ENCODE measurements at regions not wholly inside any gene's neighbourhood (a gene's known extent, or its start where the extent isn't known, plus 50 kb on each side); places are given as distances from the start of the nearest gene placed in this dataset.

DNA sequence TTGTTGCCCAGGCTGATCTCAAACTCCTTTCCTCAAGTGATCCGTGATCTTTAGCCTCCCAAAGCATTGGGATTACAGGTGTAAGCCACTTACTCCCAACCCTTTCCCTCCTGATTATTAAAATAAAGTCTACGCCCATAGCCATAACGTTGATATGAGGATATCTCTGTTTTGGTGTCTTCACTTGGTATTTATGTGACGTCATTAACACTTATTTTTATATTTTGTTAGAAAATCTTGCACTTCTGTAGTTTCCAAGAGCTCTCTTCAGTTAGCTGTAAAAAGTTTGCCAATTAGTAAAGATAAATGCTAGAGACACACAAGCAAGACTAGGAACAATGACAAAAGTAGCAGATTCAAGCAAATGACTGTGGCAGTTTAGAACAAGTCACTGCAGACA lies 115.6 kb upstream of the HSF2 start:
- H3K36me3 Mint-ChIP-seq (ENCODE audit: unreplicated experiment), result no peaks in the 10 kb centered on the region
- no peak overlapping the region for H3K27ac Mint-ChIP-seq (ENCODE audit: unreplicated experiment)
- H3K9me3 Mint-ChIP-seq (ENCODE audit: unreplicated experiment), result no peaks in the 10 kb centered on the region
- TF ChIP-seq, protein P1, sequence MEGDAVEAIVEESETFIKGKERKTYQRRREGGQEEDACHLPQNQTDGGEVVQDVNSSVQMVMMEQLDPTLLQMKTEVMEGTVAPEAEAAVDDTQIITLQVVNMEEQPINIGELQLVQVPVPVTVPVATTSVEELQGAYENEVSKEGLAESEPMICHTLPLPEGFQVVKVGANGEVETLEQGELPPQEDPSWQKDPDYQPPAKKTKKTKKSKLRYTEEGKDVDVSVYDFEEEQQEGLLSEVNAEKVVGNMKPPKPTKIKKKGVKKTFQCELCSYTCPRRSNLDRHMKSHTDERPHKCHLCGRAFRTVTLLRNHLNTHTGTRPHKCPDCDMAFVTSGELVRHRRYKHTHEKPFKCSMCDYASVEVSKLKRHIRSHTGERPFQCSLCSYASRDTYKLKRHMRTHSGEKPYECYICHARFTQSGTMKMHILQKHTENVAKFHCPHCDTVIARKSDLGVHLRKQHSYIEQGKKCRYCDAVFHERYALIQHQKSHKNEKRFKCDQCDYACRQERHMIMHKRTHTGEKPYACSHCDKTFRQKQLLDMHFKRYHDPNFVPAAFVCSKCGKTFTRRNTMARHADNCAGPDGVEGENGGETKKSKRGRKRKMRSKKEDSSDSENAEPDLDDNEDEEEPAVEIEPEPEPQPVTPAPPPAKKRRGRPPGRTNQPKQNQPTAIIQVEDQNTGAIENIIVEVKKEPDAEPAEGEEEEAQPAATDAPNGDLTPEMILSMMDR (IDR thresholded peaks at IDR 0.05), result no peak
- H3K4me1 Mint-ChIP-seq (ENCODE audit: unreplicated experiment), result no peaks in the 10 kb centered on the region
- H3K4me3 Mint-ChIP-seq (ENCODE audit: unreplicated experiment), result no peak overlapping the region
- DNase-seq (ENCODE audit: extremely low spot score, unreplicated experiment), result no peak
- peaks cover 29% of the 10 kb centered on the region for H3K27me3 Mint-ChIP-seq (ENCODE audit: unreplicated experiment)

DNA sequence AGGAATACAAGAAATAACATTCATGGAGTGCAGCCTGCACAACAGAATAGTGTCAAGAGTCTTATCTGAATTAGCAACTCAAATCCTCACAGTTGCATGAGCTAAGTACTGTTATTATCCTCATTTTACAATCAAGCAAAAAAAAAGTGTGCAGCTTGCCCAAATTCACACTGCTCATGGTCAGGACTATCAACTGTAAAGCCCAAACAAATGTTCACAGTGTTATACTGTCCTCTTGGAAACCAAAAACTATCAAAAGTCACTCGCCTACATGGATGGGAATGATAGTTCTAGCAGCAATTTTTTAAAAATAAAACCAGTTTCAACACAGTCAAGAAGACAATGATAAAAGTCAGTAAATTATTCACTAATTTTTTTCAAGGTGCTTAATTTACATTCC lies 114.6 kb upstream of the HSF2 start:
- TF ChIP-seq, protein P1 (IDR thresholded peaks at IDR 0.05), result no peak
- Mint-ChIP-seq H3K36me3 (ENCODE audit: unreplicated experiment) (no peaks in the 10 kb centered on the region), H3K9me3 (ENCODE audit: unreplicated experiment) (no peaks in the 10 kb centered on the region), H3K4me3 (ENCODE audit: unreplicated experiment) (no peak overlapping the region), H3K4me1 (ENCODE audit: unreplicated experiment) (no peaks in the 10 kb centered on the region), H3K27ac (ENCODE audit: unreplicated experiment) (no peak overlapping the region), H3K27me3 (ENCODE audit: unreplicated experiment) (peaks cover 33% of the 10 kb centered on the region)
- DNase-seq (ENCODE audit: extremely low spot score, unreplicated experiment), result no peak

DNA sequence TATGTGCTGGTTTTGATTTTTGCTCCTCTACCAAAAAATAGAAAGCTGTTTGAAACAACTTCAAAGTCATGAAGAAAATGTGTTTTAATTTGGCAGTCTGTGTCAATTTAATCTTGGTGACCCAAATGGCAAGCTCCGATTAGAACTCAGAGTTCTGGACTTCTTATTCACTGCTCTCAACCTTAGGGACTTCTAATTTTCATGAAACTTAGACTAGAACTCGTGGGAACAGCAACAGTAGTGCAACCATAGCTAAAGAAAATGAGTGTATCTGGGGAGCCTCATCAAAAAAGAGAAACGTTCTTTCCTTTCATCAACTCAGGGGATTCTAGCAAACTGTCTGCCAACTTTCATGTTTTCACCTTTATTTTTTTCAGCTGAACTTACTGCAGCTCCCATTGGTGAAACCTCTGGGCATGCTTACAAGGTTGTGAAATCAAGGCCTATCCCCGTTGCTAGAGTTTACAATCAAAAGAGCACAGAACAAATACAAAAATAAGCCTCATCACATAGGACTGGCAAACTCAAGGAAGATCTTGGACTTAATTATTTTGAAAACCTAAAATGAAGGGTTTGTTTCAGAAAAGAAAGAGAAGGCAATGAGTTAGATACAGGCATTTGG lies 114.0 kb upstream of the HSF2 start:
- Mint-ChIP-seq H3K4me1 (ENCODE audit: unreplicated experiment) (no peaks in the 10 kb centered on the region), H3K9me3 (ENCODE audit: unreplicated experiment) (no peaks in the 10 kb centered on the region), H3K36me3 (ENCODE audit: unreplicated experiment) (no peaks in the 10 kb centered on the region), H3K27ac (ENCODE audit: unreplicated experiment) (no peak overlapping the region), H3K4me3 (ENCODE audit: unreplicated experiment) (no peak overlapping the region), H3K27me3 (ENCODE audit: unreplicated experiment) (peaks cover 33% of the 10 kb centered on the region)
- TF ChIP-seq, protein P1 (IDR thresholded peaks at IDR 0.05), result no peak
- no peak for DNase-seq (ENCODE audit: extremely low spot score, unreplicated experiment)

DNA sequence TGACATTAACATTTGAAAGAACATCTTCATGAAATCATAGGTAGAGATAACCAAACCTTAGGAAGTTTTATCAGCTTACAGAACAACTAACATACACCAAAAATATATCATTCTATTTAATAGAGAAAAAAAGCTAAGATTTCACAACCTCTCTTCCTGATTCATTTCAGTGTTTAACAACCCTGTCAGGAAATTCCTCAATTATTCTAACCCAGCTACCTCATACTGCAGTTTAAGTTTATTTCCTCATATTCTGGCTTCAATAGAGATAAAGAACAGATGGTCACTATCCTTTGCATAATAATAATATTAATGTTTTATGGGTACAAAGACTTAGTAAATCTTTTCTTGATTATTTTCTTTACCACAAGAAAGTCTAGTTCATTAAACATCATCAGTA lies 112.9 kb upstream of the HSF2 start:
- H3K4me3 Mint-ChIP-seq (ENCODE audit: unreplicated experiment), result no peak overlapping the region
- no peaks in the 10 kb centered on the region for H3K9me3 Mint-ChIP-seq (ENCODE audit: unreplicated experiment)
- no peaks in the 10 kb centered on the region for H3K4me1 Mint-ChIP-seq (ENCODE audit: unreplicated experiment)
- no peak for DNase-seq (ENCODE audit: extremely low spot score, unreplicated experiment)
- no peak overlapping the region for H3K27ac Mint-ChIP-seq (ENCODE audit: unreplicated experiment)
- TF ChIP-seq, protein P1 (IDR thresholded peaks at IDR 0.05), result no peak
- H3K27me3 Mint-ChIP-seq (ENCODE audit: unreplicated experiment), result peaks cover 33% of the 10 kb centered on the region
- no peaks in the 10 kb centered on the region for H3K36me3 Mint-ChIP-seq (ENCODE audit: unreplicated experiment)

DNA sequence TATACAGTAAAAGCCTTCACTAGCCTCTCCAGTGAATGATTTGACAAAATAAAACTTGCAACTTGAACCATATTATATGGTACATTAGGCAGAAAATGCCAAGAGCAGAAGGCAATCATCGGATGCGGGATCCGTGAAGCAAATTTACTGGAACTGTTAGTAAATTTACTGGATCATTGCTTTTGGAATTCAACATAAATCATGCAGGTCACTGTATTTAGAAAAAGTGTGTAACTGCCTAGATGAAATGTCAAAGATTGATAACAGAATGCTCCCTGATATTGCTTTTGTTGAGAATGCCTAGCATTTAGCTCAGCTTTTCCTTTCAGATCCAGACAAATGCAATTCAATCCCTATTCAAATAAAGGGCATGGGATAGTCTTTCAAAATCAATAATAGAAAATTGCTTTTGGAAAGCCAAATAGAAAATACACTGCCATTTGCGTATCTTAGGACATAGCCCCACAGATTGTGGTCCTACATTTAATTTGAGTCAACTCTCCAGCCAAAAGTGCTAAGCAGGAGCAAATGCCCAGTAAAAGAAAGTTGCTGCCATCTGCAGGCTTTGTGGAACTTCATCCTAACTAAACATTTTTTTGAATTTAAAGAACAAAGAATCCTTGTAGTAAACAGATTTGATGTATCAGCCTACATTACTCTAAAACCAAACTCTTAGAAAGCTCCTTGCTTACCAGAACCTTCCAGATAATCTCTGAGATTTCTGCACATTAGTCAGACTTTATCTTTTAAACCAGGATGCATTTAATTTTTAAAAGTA lies 109.5 kb upstream of the HSF2 start:
- Mint-ChIP-seq H3K36me3 (ENCODE audit: unreplicated experiment) (no peaks in the 10 kb centered on the region), H3K4me3 (ENCODE audit: unreplicated experiment) (no peak overlapping the region), H3K4me1 (ENCODE audit: unreplicated experiment) (no peaks in the 10 kb centered on the region), H3K9me3 (ENCODE audit: unreplicated experiment) (no peaks in the 10 kb centered on the region), H3K27ac (ENCODE audit: unreplicated experiment) (no peak overlapping the region), H3K27me3 (ENCODE audit: unreplicated experiment) (peaks cover 48% of the 10 kb centered on the region)
- TF ChIP-seq, protein P1 (IDR thresholded peaks at IDR 0.05), result peak; percentile 52
- DNase-seq (ENCODE audit: extremely low spot score, unreplicated experiment), result no peak
